Panc1 (cell line): ENCODE measurements at regions not wholly inside any gene's neighbourhood (a gene's known extent, or its start where the extent isn't known, plus 50 kb on each side); places are given as distances from the start of the nearest gene placed in this dataset.

Source experiments
- POLR2AphosphoS5 ChIP-seq: IDR thresholded peaks from 2 replicates; pipeline ENCODE4 v1.6.1; 2012; ENCODE audit warnings: mild to moderate bottlenecking, low read depth, low read length, moderate library complexity
- TCF7L2 ChIP-seq: IDR thresholded peaks from 2 replicates; pipeline ENCODE4 v1.6.1; 2011; ENCODE audit warnings: mild to moderate bottlenecking, low read depth, low read length, inconsistent platforms
- TF ChIP-seq, protein P1 (sequence below): fragments of 450-650 bp; IDR thresholded peaks from 2 replicates; pipeline ENCODE4 v1.5.1; 2017; ENCODE audit warnings: mild to moderate bottlenecking

DNA sequence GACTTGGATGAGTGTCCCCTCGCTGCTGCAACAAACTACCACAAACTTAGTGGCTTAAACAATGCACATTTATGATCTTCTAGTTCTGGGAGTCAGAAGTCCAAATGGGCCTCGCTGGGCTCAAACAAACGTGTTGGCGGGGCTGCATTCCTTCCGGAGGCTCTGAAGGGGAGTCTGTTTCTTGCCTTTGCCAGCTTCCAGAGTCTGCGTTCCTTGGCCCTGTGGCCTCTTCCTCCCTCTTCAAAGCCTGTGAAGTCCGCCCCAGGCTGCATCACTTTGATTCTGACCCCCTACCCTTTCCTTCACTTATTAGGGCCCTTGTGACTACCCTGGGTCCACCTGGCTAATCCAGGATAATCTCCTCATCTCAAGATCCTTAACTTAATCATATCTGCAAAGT lies 80.3 kb upstream of the NECTIN1 start:
- TF ChIP-seq, protein P1, sequence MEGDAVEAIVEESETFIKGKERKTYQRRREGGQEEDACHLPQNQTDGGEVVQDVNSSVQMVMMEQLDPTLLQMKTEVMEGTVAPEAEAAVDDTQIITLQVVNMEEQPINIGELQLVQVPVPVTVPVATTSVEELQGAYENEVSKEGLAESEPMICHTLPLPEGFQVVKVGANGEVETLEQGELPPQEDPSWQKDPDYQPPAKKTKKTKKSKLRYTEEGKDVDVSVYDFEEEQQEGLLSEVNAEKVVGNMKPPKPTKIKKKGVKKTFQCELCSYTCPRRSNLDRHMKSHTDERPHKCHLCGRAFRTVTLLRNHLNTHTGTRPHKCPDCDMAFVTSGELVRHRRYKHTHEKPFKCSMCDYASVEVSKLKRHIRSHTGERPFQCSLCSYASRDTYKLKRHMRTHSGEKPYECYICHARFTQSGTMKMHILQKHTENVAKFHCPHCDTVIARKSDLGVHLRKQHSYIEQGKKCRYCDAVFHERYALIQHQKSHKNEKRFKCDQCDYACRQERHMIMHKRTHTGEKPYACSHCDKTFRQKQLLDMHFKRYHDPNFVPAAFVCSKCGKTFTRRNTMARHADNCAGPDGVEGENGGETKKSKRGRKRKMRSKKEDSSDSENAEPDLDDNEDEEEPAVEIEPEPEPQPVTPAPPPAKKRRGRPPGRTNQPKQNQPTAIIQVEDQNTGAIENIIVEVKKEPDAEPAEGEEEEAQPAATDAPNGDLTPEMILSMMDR = no peak
- TF ChIP-seq POLR2AphosphoS5 (no peak), TCF7L2 (no peak)
